ENCODE measurements at regions not wholly inside any gene's neighbourhood (a gene's known extent, or its start where the extent isn't known, plus 50 kb on each side); places are given as distances from the start of the nearest gene placed in this dataset.

DNA sequence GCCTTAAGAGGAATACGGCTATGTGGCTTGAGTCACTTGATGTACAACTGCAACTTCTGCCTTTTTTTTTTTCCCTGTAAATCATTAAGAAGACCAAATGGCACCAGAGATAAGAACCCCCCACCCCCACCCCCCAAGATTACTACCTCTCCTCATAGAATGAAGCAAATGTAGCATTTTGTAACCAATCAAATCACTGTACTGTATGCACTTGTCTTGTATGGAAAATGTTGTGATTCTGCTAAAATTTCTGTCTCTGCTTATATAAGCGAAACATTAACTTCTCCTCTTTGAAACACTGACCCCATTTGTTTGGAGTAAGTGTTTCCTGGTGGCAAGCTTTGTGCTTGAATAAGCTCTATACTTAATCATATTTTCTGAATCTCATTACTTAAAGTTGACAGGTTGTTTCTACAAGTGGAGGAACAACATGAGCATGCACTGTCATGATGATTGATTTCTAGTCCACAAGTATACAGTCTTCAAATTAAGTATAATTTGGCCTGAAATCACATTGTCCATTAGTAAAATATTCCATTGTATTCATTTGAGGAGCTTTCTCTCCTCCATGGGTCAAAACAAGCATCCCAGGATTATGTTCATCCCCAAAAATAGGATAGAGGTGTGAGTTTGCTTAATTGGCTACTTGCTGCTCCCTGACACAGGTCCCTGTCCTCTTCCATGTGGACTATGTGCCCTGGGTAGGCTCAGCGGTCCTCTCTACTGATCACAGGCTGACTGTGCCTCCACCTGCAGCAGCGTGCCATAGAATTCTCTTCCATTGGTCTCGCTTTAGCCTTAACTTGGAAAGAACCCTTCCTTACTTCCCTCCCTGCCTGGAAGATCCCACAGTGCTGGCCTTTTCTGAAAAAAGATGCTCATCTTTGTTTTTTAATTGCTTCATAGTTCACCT is 104.0 kb upstream of the BMP2K start:
- Histone ChIP-seq H3K9ac (ENCODE audit: low read length) (peak overlapping the region; percentile 35), H3K9me3 (ENCODE audit: control extremely low read depth in 1 of 3, control insufficient read depth in 2 of 3, insufficient read depth in 1 of 3, low read length in 2 of 3) (peaks cover 0 to 5% (median 0%) of the 10 kb centered on the region in 3 donors), H3K27me3 (replicated peaks in 1 of 4; ENCODE audit: control extremely low read depth in 1 of 4, control insufficient read depth in 3 of 4, insufficient read depth in 4 of 4, low read length in 3 of 4) (no peaks in the 10 kb centered on the region), H3K4me2 (replicated peaks; ENCODE audit: low read depth, low read length, poor library complexity, severe bottlenecking) (peak overlapping the region; percentile 56), H3K4me3 (ENCODE audit: control extremely low read depth in 1 of 5, extremely low read depth in 1 of 5, insufficient read depth in 1 of 5, low read depth in 2 of 5, low read length in 4 of 5) (no peak overlapping the region), H3K4me1 (ENCODE audit: control insufficient read depth in 2 of 2, insufficient read depth in 2 of 2, low read length in 2 of 2) (peaks cover 62 to 65% of the 10 kb centered on the region in 2 donors), H3K27ac (ENCODE audit: low read length in 2 of 2) (peak overlapping the region; percentile 48 to 65), H2AFZ (ENCODE audit: insufficient read depth, low read depth, low read length, poor library complexity, severe bottlenecking) (no peak overlapping the region), H3K79me2 (ENCODE audit: control insufficient read depth, insufficient read depth, low read length) (no peaks in the 10 kb centered on the region), H4K20me1 (ENCODE audit: control insufficient read depth, insufficient read depth, low read length, poor library complexity, severe bottlenecking) (no peaks in the 10 kb centered on the region), H3K36me3 (replicated peaks in 1 of 2; ENCODE audit: control extremely low read depth in 1 of 2, control insufficient read depth in 1 of 2, extremely low read depth in 1 of 2, insufficient read depth in 2 of 2, low read length in 1 of 2) (no peaks in the 10 kb centered on the region)
- peak overlapping the region; percentile 48 for H3K4me3 Mint-ChIP-seq
- TF ChIP-seq CTCF (IDR thresholded peaks at IDR 0.05), result no peak
- TF ChIP-seq EZH2 (IDR thresholded peaks at IDR 0.05; ENCODE audit: borderline replicate concordance, insufficient read depth, low read depth, low read length, poor library complexity, severe bottlenecking), result no peak
- POLR2A ChIA-PET, result interaction anchor here (0.7 kb wide), 1 partner anchor 32 kb away, joined by 4 read pairs; no protein-coding TSS in a partner anchor
- 93% methylated on average over 3 of the region's 5 CpGs for WGBS (ENCODE audit: insufficient coverage)
- H3K27ac Mint-ChIP-seq, result peak overlapping the region; percentile 81
- H3K9me3 Mint-ChIP-seq (ENCODE audit: insufficient read depth), result peaks cover 5% of the 10 kb centered on the region
- no peak for DNase-seq
- ATAC-seq (ENCODE audit: low read depth), result no peak
- H3K27me3 Mint-ChIP-seq, result no peaks in the 10 kb centered on the region
- H3K4me1 Mint-ChIP-seq, result peaks cover 68% of the 10 kb centered on the region
- CTCF ChIA-PET, result interaction anchor here (1.0 to 2.1 kb wide), 4 partner anchors 10 to 191 kb away, joined by 3 to 7 read pairs (median 6); no protein-coding TSS in a partner anchor
- intact Hi-C loops (cut with micrococcal nuclease), result loop anchor here (2.0 kb wide), 1 partner anchor 13 kb away; no protein-coding TSS in a partner anchor

Measured in B cell (primary cell).